ENCODE measurements at regions not wholly inside any gene's neighbourhood (a gene's known extent, or its start where the extent isn't known, plus 50 kb on each side); places are given as distances from the start of the nearest gene placed in this dataset.

DNA sequence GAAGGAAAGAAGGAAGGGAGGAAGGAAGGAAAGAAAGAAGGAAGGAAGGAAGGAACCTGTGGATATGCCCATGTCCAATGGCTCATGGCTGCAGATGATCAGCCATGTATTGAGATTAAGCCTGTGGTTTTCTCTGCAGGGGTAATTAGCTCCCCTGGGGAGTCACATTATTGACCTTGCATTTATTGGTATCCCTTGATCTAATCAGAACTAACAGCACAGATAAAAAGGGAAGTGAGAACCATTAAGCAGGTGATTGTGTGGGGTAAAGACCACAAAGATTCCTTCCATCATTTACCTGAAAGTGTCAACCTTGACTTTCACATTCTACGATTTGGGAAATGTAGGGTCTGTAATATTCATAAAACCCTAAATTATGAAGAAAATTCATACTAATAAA is 390.7 kb downstream of the BRINP2 start:
- TF ChIP-seq POLR2A (IDR thresholded peaks at IDR 0.05): no peak
- TF ChIP-seq, protein P1, sequence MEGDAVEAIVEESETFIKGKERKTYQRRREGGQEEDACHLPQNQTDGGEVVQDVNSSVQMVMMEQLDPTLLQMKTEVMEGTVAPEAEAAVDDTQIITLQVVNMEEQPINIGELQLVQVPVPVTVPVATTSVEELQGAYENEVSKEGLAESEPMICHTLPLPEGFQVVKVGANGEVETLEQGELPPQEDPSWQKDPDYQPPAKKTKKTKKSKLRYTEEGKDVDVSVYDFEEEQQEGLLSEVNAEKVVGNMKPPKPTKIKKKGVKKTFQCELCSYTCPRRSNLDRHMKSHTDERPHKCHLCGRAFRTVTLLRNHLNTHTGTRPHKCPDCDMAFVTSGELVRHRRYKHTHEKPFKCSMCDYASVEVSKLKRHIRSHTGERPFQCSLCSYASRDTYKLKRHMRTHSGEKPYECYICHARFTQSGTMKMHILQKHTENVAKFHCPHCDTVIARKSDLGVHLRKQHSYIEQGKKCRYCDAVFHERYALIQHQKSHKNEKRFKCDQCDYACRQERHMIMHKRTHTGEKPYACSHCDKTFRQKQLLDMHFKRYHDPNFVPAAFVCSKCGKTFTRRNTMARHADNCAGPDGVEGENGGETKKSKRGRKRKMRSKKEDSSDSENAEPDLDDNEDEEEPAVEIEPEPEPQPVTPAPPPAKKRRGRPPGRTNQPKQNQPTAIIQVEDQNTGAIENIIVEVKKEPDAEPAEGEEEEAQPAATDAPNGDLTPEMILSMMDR (IDR thresholded peaks at IDR 0.05): no peak

Data from breast epithelium (tissue), 3 donors.